ENCODE measurements at regions not wholly inside any gene's neighbourhood (a gene's known extent, or its start where the extent isn't known, plus 50 kb on each side); places are given as distances from the start of the nearest gene placed in this dataset.

DNA sequence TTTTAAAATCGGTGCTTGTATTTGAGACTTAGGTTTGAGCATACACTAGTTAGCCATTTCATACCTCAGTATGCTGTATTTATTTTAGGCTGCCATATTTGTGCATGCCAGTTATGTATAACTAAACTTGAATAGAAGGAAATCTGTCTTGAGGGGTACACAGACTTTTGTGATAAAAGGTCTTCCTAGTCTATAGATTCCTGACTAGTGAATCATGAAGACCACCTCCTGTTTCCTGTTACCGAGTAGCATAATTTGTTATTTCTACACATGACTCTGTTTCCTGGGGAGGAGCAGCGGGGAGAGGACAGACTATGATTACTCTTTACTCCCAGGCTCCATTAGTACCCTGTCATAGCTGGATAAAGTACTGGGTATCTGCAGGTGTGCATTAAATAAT, 316.8 kb upstream of the SNX7 start:
- no peak for TF ChIP-seq TCF12 (IDR thresholded peaks at IDR 0.05)
- no peak for TF ChIP-seq GATA2 (CRISPR knock-in tag; IDR thresholded peaks at IDR 0.05)
- no peak for TF ChIP-seq SMC3 (IDR thresholded peaks at IDR 0.05; ENCODE audit: low read depth, low read length)
- TF ChIP-seq CTCF (IDR thresholded peaks at IDR 0.05), result no peak
- TF ChIP-seq TAF1 (IDR thresholded peaks at IDR 0.05; ENCODE audit: borderline replicate concordance, low read depth, low read length), result no peak
- no peak for TF ChIP-seq MEF2A (IDR thresholded peaks at IDR 0.05; ENCODE audit: borderline replicate concordance, low read depth)
- TF ChIP-seq RAD21 (IDR thresholded peaks at IDR 0.05; ENCODE audit: low read length), result no peak
- TF ChIP-seq, protein P1, sequence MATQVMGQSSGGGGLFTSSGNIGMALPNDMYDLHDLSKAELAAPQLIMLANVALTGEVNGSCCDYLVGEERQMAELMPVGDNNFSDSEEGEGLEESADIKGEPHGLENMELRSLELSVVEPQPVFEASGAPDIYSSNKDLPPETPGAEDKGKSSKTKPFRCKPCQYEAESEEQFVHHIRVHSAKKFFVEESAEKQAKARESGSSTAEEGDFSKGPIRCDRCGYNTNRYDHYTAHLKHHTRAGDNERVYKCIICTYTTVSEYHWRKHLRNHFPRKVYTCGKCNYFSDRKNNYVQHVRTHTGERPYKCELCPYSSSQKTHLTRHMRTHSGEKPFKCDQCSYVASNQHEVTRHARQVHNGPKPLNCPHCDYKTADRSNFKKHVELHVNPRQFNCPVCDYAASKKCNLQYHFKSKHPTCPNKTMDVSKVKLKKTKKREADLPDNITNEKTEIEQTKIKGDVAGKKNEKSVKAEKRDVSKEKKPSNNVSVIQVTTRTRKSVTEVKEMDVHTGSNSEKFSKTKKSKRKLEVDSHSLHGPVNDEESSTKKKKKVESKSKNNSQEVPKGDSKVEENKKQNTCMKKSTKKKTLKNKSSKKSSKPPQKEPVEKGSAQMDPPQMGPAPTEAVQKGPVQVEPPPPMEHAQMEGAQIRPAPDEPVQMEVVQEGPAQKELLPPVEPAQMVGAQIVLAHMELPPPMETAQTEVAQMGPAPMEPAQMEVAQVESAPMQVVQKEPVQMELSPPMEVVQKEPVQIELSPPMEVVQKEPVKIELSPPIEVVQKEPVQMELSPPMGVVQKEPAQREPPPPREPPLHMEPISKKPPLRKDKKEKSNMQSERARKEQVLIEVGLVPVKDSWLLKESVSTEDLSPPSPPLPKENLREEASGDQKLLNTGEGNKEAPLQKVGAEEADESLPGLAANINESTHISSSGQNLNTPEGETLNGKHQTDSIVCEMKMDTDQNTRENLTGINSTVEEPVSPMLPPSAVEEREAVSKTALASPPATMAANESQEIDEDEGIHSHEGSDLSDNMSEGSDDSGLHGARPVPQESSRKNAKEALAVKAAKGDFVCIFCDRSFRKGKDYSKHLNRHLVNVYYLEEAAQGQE (IDR thresholded peaks at IDR 0.05; ENCODE audit: low read depth, low read length), result no peak
- TF ChIP-seq GABPA (IDR thresholded peaks at IDR 0.05; ENCODE audit: low read depth), result no peak
- no peak for TF ChIP-seq MAX (IDR thresholded peaks at IDR 0.05; ENCODE audit: low read depth)
